ENCODE measurements at regions not wholly inside any gene's neighbourhood (a gene's known extent, or its start where the extent isn't known, plus 50 kb on each side); places are given as distances from the start of the nearest gene placed in this dataset.

GRCh38 chr10:31173752-31174151 lies 142.1 kb upstream of the ZNF438 start:
- ChIA-PET POLR2A (no interaction called here), CTCF (no interaction called here)
- Histone ChIP-seq H3K27ac (ENCODE audit: low read depth, low read length) (no peak overlapping the region), H3K9me3 (ENCODE audit: control insufficient read depth, insufficient read depth, low read length) (peaks cover 5% of the 10 kb centered on the region; the same call in 1 of the 2 replicates), H3K4me3 (ENCODE audit: low read depth, low read length) (no peak overlapping the region), H3K27me3 (ENCODE audit: control insufficient read depth, insufficient read depth, low read length) (no peaks in the 10 kb centered on the region)
- TF ChIP-seq CTCF (IDR thresholded peaks at IDR 0.05; ENCODE audit: low read depth, low read length) = no peak
- no peak for DNase-seq (ENCODE audit: low read depth, low spot score)

DNA sequence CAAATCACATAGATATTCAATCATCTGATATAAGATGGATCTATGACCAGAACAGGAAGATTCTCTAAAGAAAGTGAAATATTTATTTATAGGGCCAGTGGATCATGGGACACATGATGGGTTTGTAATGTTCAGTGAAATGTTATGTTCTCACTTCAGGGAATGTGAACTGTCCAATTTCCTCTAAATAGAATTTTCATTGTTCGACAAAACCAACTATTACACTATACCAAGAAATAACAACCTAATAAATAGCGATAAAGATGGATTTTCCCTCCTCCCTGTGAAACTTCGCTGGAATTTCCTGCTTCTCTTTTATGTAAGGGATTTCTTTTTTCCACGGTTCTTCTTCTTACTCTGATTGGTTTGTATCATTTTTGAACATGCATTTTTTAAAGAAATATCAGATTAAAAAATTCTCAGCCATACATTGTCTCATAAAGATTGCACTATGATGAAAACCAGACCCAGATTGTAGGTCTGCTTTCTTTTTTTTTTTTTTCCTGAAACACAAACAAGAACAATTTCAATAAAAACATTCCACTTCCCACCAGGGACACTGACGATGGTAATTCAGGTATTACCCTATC lies 139.8 kb upstream of the ZEB1 start:
- H3K27ac ChIP-seq (ENCODE audit: low read depth, low read length) = no peak overlapping the region
- H3K9me3 ChIP-seq (ENCODE audit: control insufficient read depth, insufficient read depth, low read length) = no peaks in the 10 kb centered on the region; the same call in 1 of the 2 replicates
- no peak for DNase-seq (ENCODE audit: low read depth, low spot score)
- H3K4me3 ChIP-seq (ENCODE audit: low read depth, low read length) = no peak overlapping the region
- POLR2A ChIA-PET = no interaction called here
- TF ChIP-seq CTCF (IDR thresholded peaks at IDR 0.05; ENCODE audit: low read depth, low read length) = no peak
- no peaks in the 10 kb centered on the region for H3K27me3 ChIP-seq (ENCODE audit: control insufficient read depth, insufficient read depth, low read length)
- CTCF ChIA-PET = interaction anchor here (1.1 kb wide), 1 partner anchor 35 kb away, joined by 4 read pairs; no protein-coding TSS in a partner anchor

DNA sequence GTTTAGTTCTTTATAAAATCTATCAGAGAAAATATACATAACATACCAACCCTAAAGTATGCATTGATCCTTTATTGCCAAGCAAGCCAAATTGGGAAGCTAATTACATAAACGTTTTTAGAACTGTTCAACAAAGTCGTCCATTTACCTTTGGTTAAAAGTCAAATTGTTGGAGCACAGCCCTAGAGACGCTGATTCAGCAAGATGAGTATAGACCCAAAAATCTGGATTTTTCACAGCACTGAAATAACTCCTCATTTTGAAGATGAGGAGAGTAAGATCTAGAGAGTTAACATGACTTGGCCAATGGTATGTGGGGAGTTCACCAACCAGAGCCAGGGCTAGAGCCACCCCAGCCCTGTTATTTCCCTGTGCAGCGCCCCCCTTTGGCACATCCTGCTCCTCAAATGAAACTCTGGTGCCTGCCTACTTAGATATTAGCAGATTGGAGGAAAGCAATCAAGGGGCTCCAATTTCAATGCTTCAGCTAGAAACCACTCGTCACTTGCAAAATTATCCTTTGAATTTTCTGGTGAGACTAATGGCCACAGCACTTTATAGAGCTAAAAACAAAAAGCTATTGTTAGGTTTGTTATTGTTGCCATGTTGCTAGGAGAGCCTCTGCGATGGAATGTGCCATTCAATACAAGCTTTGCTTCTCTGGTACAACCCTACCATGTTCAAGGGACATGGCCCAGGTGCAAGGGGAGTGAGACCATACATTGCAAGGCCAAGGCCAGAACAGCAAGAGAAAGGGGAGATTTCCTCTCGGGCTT lies 132.6 kb upstream of the ZEB1 start:
- Histone ChIP-seq H3K4me3 (ENCODE audit: low read depth, low read length) (no peak overlapping the region), H3K9me3 (ENCODE audit: control insufficient read depth, insufficient read depth, low read length) (peaks cover 6% of the 10 kb centered on the region), H3K27me3 (ENCODE audit: control insufficient read depth, insufficient read depth, low read length) (no peaks in the 10 kb centered on the region), H3K27ac (ENCODE audit: low read depth, low read length) (no peak overlapping the region)
- TF ChIP-seq CTCF (IDR thresholded peaks at IDR 0.05; ENCODE audit: low read depth, low read length) = no peak
- no peak for DNase-seq (ENCODE audit: low read depth, low spot score)
- CTCF ChIA-PET = no interaction called here
- POLR2A ChIA-PET = no interaction called here

GRCh38 chr10:31187182-31187581 lies 131.8 kb upstream of the ZEB1 start:
- TF ChIP-seq CTCF (IDR thresholded peaks at IDR 0.05; ENCODE audit: low read depth, low read length) = no peak
- DNase-seq (ENCODE audit: low read depth, low spot score) = no peak
- H3K27me3 ChIP-seq (ENCODE audit: control insufficient read depth, insufficient read depth, low read length) = no peaks in the 10 kb centered on the region
- H3K9me3 ChIP-seq (ENCODE audit: control insufficient read depth, insufficient read depth, low read length) = peaks cover 6% of the 10 kb centered on the region
- H3K4me3 ChIP-seq (ENCODE audit: low read depth, low read length) = no peak overlapping the region
- CTCF ChIA-PET = no interaction called here
- no peak overlapping the region for H3K27ac ChIP-seq (ENCODE audit: low read depth, low read length)
- POLR2A ChIA-PET = no interaction called here

GRCh38 chr10:31187607-31188210 lies 131.3 kb upstream of the ZEB1 start:
- H3K27me3 ChIP-seq (ENCODE audit: control insufficient read depth, insufficient read depth, low read length) = no peaks in the 10 kb centered on the region
- H3K27ac ChIP-seq (ENCODE audit: low read depth, low read length) = no peak overlapping the region

More at GRCh38 chr10:31187607-31188210, 131.3 kb upstream of the ZEB1 start:
- ChIA-PET CTCF (no interaction called here), POLR2A (no interaction called here)
- no peak for TF ChIP-seq CTCF (IDR thresholded peaks at IDR 0.05; ENCODE audit: low read depth, low read length)
- H3K9me3 ChIP-seq (ENCODE audit: control insufficient read depth, insufficient read depth, low read length) = peaks cover 6% of the 10 kb centered on the region
- DNase-seq (ENCODE audit: low read depth, low spot score) = no peak
- H3K4me3 ChIP-seq (ENCODE audit: low read depth, low read length) = no peak overlapping the region

Measured in AG04450 (cell line).